ENCODE measurements at regions not wholly inside any gene's neighbourhood (a gene's known extent, or its start where the extent isn't known, plus 50 kb on each side); places are given as distances from the start of the nearest gene placed in this dataset.

GRCh38 chr3:34686541-34686940 lies 888.1 kb downstream of the PDCD6IP start:
- no peak overlapping the region for H3K4me3 ChIP-seq (ENCODE audit: low read depth, low read length)
- TF ChIP-seq, protein P1, sequence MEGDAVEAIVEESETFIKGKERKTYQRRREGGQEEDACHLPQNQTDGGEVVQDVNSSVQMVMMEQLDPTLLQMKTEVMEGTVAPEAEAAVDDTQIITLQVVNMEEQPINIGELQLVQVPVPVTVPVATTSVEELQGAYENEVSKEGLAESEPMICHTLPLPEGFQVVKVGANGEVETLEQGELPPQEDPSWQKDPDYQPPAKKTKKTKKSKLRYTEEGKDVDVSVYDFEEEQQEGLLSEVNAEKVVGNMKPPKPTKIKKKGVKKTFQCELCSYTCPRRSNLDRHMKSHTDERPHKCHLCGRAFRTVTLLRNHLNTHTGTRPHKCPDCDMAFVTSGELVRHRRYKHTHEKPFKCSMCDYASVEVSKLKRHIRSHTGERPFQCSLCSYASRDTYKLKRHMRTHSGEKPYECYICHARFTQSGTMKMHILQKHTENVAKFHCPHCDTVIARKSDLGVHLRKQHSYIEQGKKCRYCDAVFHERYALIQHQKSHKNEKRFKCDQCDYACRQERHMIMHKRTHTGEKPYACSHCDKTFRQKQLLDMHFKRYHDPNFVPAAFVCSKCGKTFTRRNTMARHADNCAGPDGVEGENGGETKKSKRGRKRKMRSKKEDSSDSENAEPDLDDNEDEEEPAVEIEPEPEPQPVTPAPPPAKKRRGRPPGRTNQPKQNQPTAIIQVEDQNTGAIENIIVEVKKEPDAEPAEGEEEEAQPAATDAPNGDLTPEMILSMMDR (IDR thresholded peaks at IDR 0.05; ENCODE audit: low read depth, low read length, missing control alignments): no peak
- no peak for DNase-seq (ENCODE audit: low read depth)

DNA sequence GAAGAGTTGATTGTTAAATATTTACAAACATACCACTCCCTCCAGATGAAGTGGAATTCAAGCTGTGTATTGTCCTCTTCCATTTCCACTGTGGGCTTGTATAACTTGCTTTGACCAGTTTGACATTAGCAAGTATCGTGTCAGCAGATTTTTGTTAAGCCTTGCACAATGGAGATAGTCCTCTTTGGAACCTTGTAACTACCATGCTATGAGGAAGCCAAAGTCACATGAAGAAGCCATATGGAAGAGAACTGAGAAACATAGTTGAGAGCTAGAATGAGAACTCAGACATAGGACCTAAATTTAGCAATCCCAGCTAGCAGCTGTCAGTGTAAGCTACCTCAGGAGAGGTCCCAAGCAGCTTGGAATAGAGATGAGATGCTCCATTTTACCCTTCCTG lies 889.2 kb downstream of the PDCD6IP start:
- TF ChIP-seq, protein P1 (IDR thresholded peaks at IDR 0.05; ENCODE audit: low read depth, low read length, missing control alignments): no peak
- no peak overlapping the region for H3K4me3 ChIP-seq (ENCODE audit: low read depth, low read length)
- DNase-seq (ENCODE audit: low read depth): no peak

DNA sequence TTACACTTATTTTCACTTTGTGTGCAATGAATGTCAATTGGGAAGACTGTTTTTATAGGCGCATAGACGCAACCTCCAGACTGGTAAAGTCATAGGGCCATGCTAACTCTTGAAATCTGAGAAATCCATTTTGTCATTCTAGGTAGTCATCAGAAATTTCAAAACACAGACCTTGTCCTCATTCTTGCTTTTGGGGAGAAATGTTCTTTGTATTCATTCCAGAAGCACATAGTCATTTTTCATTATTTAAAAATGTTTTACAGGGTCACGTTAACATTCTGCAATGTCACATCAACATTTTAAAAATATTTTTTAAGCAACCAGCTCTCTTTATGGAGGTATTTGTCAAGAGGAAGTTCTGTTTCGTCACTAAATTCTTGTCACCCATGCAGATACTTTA lies 898.4 kb downstream of the PDCD6IP start:
- DNase-seq (ENCODE audit: low read depth): no peak
- TF ChIP-seq, protein P1 (IDR thresholded peaks at IDR 0.05; ENCODE audit: low read depth, low read length, missing control alignments): no peak

DNA sequence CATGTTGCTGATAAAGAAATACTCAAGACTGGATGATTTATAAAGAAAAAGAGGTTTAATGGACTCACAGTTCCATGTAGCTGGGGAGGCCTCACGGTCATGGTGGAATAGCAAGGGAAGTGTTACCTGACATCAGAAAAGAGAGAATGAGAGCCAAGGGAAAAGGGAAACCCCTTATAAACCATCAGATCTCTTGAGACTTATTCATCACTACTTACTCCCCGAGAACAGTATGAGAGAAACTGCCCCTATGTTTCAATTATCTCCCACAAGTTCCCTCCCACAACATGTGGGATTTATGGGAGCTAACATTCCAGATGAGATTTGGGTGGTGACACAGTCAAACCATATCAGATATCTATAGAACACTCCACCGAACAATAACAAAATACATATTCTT lies 904.6 kb downstream of the PDCD6IP start:
- H3K4me3 ChIP-seq (ENCODE audit: low read depth, low read length): no peak overlapping the region
- TF ChIP-seq, protein P1 (IDR thresholded peaks at IDR 0.05; ENCODE audit: low read depth, low read length, missing control alignments): no peak
- no peak for DNase-seq (ENCODE audit: low read depth)

More for the DNA sequence above, 898.4 kb downstream of the PDCD6IP start:
- H3K4me3 ChIP-seq (ENCODE audit: low read depth, low read length): no peak overlapping the region

DNA sequence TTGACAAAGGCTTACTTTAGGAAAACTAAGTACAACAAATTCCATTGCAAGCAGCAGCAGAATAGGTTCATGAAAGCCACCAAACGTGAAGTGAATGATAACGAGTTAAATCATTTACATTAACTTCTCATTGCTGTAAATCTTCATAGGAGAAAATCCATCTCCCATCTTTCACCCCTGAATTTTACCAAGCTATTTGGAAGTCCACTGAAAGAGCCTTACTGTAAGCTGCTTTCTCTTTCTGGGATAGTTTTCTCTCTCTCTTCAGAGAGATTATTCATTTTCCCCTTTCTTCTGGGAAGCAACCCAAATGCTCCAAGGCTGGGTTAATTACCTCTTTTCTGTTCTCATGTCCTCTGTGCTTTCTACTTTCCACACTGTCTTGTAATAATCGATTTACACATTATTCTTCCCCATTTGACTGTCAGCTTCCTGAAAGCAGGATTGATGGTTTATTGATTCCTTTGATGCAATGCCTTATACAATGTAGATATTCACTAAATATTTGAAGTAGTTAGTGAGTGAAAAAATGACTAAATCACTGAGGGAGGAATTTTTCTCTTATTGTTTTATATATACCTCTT lies 914.3 kb upstream of the ARPP21 start:
- TF ChIP-seq, protein P1 (IDR thresholded peaks at IDR 0.05; ENCODE audit: low read depth, low read length, missing control alignments): no peak
- no peak overlapping the region for H3K4me3 ChIP-seq (ENCODE audit: low read depth, low read length)
- no peak for DNase-seq (ENCODE audit: low read depth)

GRCh38 chr3:34725774-34726173 lies 913.6 kb upstream of the ARPP21 start:
- no peak overlapping the region for H3K4me3 ChIP-seq (ENCODE audit: low read depth, low read length)
- no peak for DNase-seq (ENCODE audit: low read depth)

GRCh38 chr3:34727700-34728099 lies 911.6 kb upstream of the ARPP21 start:
- TF ChIP-seq, protein P1 (IDR thresholded peaks at IDR 0.05; ENCODE audit: low read depth, low read length, missing control alignments): no peak
- H3K4me3 ChIP-seq (ENCODE audit: low read depth, low read length): no peak overlapping the region
- no peak for DNase-seq (ENCODE audit: low read depth)

More at GRCh38 chr3:34725774-34726173, 913.6 kb upstream of the ARPP21 start:
- TF ChIP-seq, protein P1 (IDR thresholded peaks at IDR 0.05; ENCODE audit: low read depth, low read length, missing control alignments): no peak

All from GM12864 (cell line).